HUES48 (cell line): ENCODE measurements at regions not wholly inside any gene's neighbourhood (a gene's known extent, or its start where the extent isn't known, plus 50 kb on each side); places are given as distances from the start of the nearest gene placed in this dataset.
"Not testable (repeated sequence)": the region's sequence is repeated elsewhere in the genome, so short reads cannot be mapped to it uniquely, and the experiment has no call there.

ENCODE experiments used
- H3K27ac ChIP-seq: one replicate; pipeline ENCODE4 v1.7.0; 2013; ENCODE audit warnings: low read depth, low read length, inconsistent platforms
- H3K27me3 ChIP-seq: 2 replicates; pipeline ENCODE4 v1.6.1; 2013; ENCODE audit warnings: mild to moderate bottlenecking, low read length; ENCODE audit not compliant: control insufficient read depth, insufficient read depth
- H3K36me3 ChIP-seq: 2 replicates; pipeline ENCODE4 v1.6.1; 2013; ENCODE audit warnings: low read length; ENCODE audit not compliant: control insufficient read depth, insufficient read depth
- H3K4me1 ChIP-seq: 2 replicates; pipeline ENCODE4 v1.6.1; 2013; ENCODE audit warnings: mild to moderate bottlenecking, low read length; ENCODE audit not compliant: control insufficient read depth, insufficient read depth
- H3K4me3 ChIP-seq: 2 replicates; pipeline ENCODE4 v1.5.1; 2013; ENCODE audit warnings: mild to moderate bottlenecking, low read depth, low read length
- H3K9ac ChIP-seq: 2 replicates; pipeline ENCODE4 v1.6.1; 2013; ENCODE audit warnings: mild to moderate bottlenecking, low read depth, low read length, moderate library complexity
- H3K9me3 ChIP-seq: 2 replicates; pipeline ENCODE4 v1.6.1; 2013; ENCODE audit warnings: low read length; ENCODE audit not compliant: control insufficient read depth, insufficient read depth

GRCh38 chr10:57338823-57339558 lies 928.7 kb downstream of the IPMK start:
- no peaks in the 10 kb centered on the region for H3K4me1 ChIP-seq
- no peak overlapping the region for H3K27ac ChIP-seq
- peaks cover 28% of the 10 kb centered on the region for H3K9me3 ChIP-seq
- H3K36me3 ChIP-seq: no peaks in the 10 kb centered on the region
- no peaks in the 10 kb centered on the region for H3K27me3 ChIP-seq
- no peak overlapping the region for H3K9ac ChIP-seq
- H3K4me3 ChIP-seq: no peak overlapping the region

- H3K4me3 ChIP-seq: no peak overlapping the region
- no peak overlapping the region for H3K9ac ChIP-seq
- no peaks in the 10 kb centered on the region for H3K27me3 ChIP-seq
- H3K36me3 ChIP-seq: no peaks in the 10 kb centered on the region
- no peak overlapping the region for H3K27ac ChIP-seq
- H3K9me3 ChIP-seq: peaks cover 8% of the 10 kb centered on the region
- H3K4me1 ChIP-seq: no peaks in the 10 kb centered on the region
These were observed 930.8 kb downstream of the IPMK start for GRCh38 chr10:57336865-57337264.

- H3K4me1 ChIP-seq: no peaks in the 10 kb centered on the region
- no peak overlapping the region for H3K27ac ChIP-seq
- H3K27me3 ChIP-seq: no peaks in the 10 kb centered on the region
- no peaks in the 10 kb centered on the region for H3K36me3 ChIP-seq
- H3K9ac ChIP-seq: no peak overlapping the region
- H3K4me3 ChIP-seq: no peak overlapping the region
- H3K9me3 ChIP-seq: peaks cover 2% of the 10 kb centered on the region; the same call in 1 of the 2 replicates
These were observed 931.4 kb downstream of the IPMK start for GRCh38 chr10:57336341-57336740.

- H3K27me3 ChIP-seq: no peaks in the 10 kb centered on the region
- no peak overlapping the region for H3K4me3 ChIP-seq
- H3K27ac ChIP-seq: no peak overlapping the region
- H3K4me1 ChIP-seq: no peaks in the 10 kb centered on the region
- no peaks in the 10 kb centered on the region for H3K36me3 ChIP-seq
- no peak overlapping the region for H3K9ac ChIP-seq
- H3K9me3 ChIP-seq: no peaks in the 10 kb centered on the region
These were observed 933.2 kb downstream of the IPMK start for GRCh38 chr10:57334523-57334922.

- Histone ChIP-seq H3K4me3 (no peak overlapping the region), H3K27ac (no peak overlapping the region)
These were observed 933.8 kb downstream of the IPMK start for GRCh38 chr10:57333880-57334279.

GRCh38 chr10:57321400-57321854 lies 946.3 kb downstream of the IPMK start:
- H3K27me3 ChIP-seq, H3K4me3 ChIP-seq, H3K27ac ChIP-seq, H3K9me3 ChIP-seq, H3K9ac ChIP-seq, H3K36me3 ChIP-seq, H3K4me1 ChIP-seq: not testable (repeated sequence)

More at GRCh38 chr10:57333880-57334279, 933.8 kb downstream of the IPMK start:
- no peaks in the 10 kb centered on the region for H3K36me3 ChIP-seq
- no peaks in the 10 kb centered on the region for H3K4me1 ChIP-seq
- H3K9me3 ChIP-seq: no peaks in the 10 kb centered on the region
- no peaks in the 10 kb centered on the region for H3K27me3 ChIP-seq
- no peak overlapping the region for H3K9ac ChIP-seq

GRCh38 chr10:57320416-57320815 lies 947.3 kb downstream of the IPMK start:
- no peaks in the 10 kb centered on the region for H3K27me3 ChIP-seq
- no peaks in the 10 kb centered on the region for H3K9me3 ChIP-seq
- H3K36me3 ChIP-seq: no peaks in the 10 kb centered on the region
- H3K27ac ChIP-seq: no peak overlapping the region
- H3K4me1 ChIP-seq: no peaks in the 10 kb centered on the region
- H3K9ac ChIP-seq: no peak overlapping the region
- H3K4me3 ChIP-seq: no peak overlapping the region

- H3K9ac ChIP-seq: no peak overlapping the region
- H3K27ac ChIP-seq: no peak overlapping the region
- H3K36me3 ChIP-seq: no peaks in the 10 kb centered on the region
- H3K27me3 ChIP-seq: no peaks in the 10 kb centered on the region
- no peaks in the 10 kb centered on the region for H3K9me3 ChIP-seq
- H3K4me3 ChIP-seq: no peak overlapping the region
- H3K4me1 ChIP-seq: no peaks in the 10 kb centered on the region
These were observed 953.0 kb upstream of the ZWINT start for GRCh38 chr10:57314046-57314445.

GRCh38 chr10:57303566-57303965 lies 942.5 kb upstream of the ZWINT start:
- Histone ChIP-seq H3K36me3 (no peaks in the 10 kb centered on the region), H3K27me3 (no peaks in the 10 kb centered on the region), H3K4me3 (no peak overlapping the region), H3K9ac (no peak overlapping the region), H3K27ac (no peak overlapping the region), H3K9me3 (no peaks in the 10 kb centered on the region), H3K4me1 (peaks cover 16% of the 10 kb centered on the region)

- Histone ChIP-seq H3K9ac (no peak overlapping the region), H3K27me3 (no peaks in the 10 kb centered on the region), H3K4me3 (no peak overlapping the region), H3K9me3 (no peaks in the 10 kb centered on the region), H3K36me3 (no peaks in the 10 kb centered on the region), H3K4me1 (peaks cover 14% of the 10 kb centered on the region), H3K27ac (no peak overlapping the region)
These were observed 939.7 kb upstream of the ZWINT start for GRCh38 chr10:57300718-57301117.

- Histone ChIP-seq H3K9me3 (no peaks in the 10 kb centered on the region), H3K4me3 (no peak overlapping the region), H3K4me1 (peaks cover 8% of the 10 kb centered on the region; the same call in 1 of the 2 replicates), H3K27ac (no peak overlapping the region), H3K27me3 (no peaks in the 10 kb centered on the region), H3K36me3 (no peaks in the 10 kb centered on the region), H3K9ac (no peak overlapping the region)
These were observed 933.6 kb upstream of the ZWINT start for GRCh38 chr10:57294698-57295097.
